SU-DHL-6 (cell line): ENCODE measurements at regions not wholly inside any gene's neighbourhood (a gene's known extent, or its start where the extent isn't known, plus 50 kb on each side); places are given as distances from the start of the nearest gene placed in this dataset.

Source experiments
- H2AFZ ChIP-seq: fragments of 200-600 bp; sonication (generic); 2 replicates; pipeline ENCODE4 v1.6.1; 2014; ENCODE audit warnings: low read depth, mild to moderate bottlenecking, moderate library complexity, mixed read lengths, antibody characterized with exemption, low read length; ENCODE audit not compliant: severe bottlenecking
- H3F3A ChIP-seq: fragments of 200-600 bp; shearing (Covaris generic); 2 replicates; pipeline ENCODE4 v1.6.0; 2016; ENCODE audit warnings: antibody characterized with exemption, mild to moderate bottlenecking; ENCODE audit not compliant: insufficient read depth
- H3K27ac ChIP-seq: fragments of 200-600 bp; sonication (generic); 2 replicates; pipeline ENCODE4 v1.5.1; 2016; ENCODE audit warnings: low read depth, mild to moderate bottlenecking, low read length, moderate library complexity, mixed read lengths
- H3K27me3 ChIP-seq: fragments of 200-600 bp; sonication (generic), shearing (Covaris generic); 2 replicates; pipeline ENCODE4 v1.6.0; 2014; ENCODE audit warnings: mild to moderate bottlenecking, low read length
- H3K36me3 ChIP-seq: fragments of 200-600 bp; sonication (generic); 2 replicates; pipeline ENCODE4 v1.6.1; 2014; ENCODE audit warnings: mild to moderate bottlenecking, low read length, mixed read lengths
- H3K4me2 ChIP-seq: fragments of 300-600, 200-600 bp; shearing (Covaris generic), sonication (generic); 2 replicates; pipeline ENCODE4 v1.6.0; 2014; ENCODE audit warnings: low read length, low read depth, mild to moderate bottlenecking; ENCODE audit not compliant: poor library complexity, severe bottlenecking
- H3K4me3 ChIP-seq: fragments of 200-600 bp; sonication (generic); 2 replicates; pipeline ENCODE4 v1.5.1; 2014; ENCODE audit warnings: antibody characterized with exemption, low read length, mild to moderate bottlenecking, mixed read lengths; ENCODE audit not compliant: insufficient read depth, poor library complexity, severe bottlenecking
- H3K79me2 ChIP-seq: fragments of 200-600 bp; sonication (generic); 2 replicates; pipeline ENCODE4 v1.6.1; 2014; ENCODE audit warnings: mild to moderate bottlenecking, low read length, moderate library complexity; ENCODE audit not compliant: insufficient read depth
- H3K9ac ChIP-seq: fragments of 200-600 bp; sonication (generic); 2 replicates; pipeline ENCODE4 v1.7.0; 2014; ENCODE audit warnings: mild to moderate bottlenecking, low read length
- H3K9me2 ChIP-seq: fragments of 200-600 bp; sonication (generic); replicated peaks from 2 replicates; pipeline ENCODE4 v1.6.1; 2014; ENCODE audit warnings: low read length; ENCODE audit not compliant: insufficient read depth
- H3K9me3 ChIP-seq: fragments of 200-600 bp; sonication (generic); 2 replicates; pipeline ENCODE4 v1.6.1; 2014; ENCODE audit warnings: low read length, mixed read lengths; ENCODE audit not compliant: insufficient read depth
- H4K20me1 ChIP-seq: fragments of 200-600 bp; sonication (generic); 2 replicates; pipeline ENCODE4 v1.6.1; 2014; ENCODE audit warnings: low read depth, mild to moderate bottlenecking, antibody characterized with exemption, low read length, moderate library complexity, mixed read lengths
- EZH2phosphoT487 ChIP-seq: fragments of 200-600 bp; sonication (generic), shearing (Covaris generic); conservative IDR thresholded peaks from 2 replicates; pipeline ENCODE4 v1.6.1; 2018; ENCODE audit warnings: mild to moderate bottlenecking, antibody characterized with exemption, low read length, moderate library complexity, mixed read lengths
- TF ChIP-seq, protein P1 (sequence below): fragments of 200-600 bp; sonication (generic); IDR thresholded peaks from one replicate; pipeline ENCODE4 v1.5.1; 2017; ENCODE audit warnings: antibody characterized with exemption, mild to moderate bottlenecking, low read length, moderate library complexity; ENCODE audit not compliant: insufficient read depth, poor library complexity, severe bottlenecking

DNA sequence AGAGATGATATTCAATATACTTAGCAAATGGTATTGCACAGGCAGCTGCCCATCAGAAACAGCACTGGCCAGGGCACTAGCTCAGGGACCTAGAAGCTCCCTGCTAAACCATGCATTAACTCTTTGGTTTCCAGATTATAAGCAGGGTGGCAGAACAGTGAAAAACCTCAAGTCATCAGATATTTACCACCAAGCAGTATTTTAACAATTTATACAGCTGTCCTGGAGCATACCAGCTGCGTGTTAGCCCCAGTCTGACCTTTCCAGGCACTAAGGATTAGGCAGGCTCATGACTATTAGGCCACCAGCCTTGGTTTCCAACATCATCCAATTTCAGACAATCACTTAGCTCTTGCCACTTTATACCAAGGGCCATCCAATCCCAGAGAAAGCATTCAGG, 326.5 kb downstream of the CAAP1 start:
- no peak overlapping the region for H3K9ac ChIP-seq
- no peak for TF ChIP-seq EZH2phosphoT487
- TF ChIP-seq, protein P1, sequence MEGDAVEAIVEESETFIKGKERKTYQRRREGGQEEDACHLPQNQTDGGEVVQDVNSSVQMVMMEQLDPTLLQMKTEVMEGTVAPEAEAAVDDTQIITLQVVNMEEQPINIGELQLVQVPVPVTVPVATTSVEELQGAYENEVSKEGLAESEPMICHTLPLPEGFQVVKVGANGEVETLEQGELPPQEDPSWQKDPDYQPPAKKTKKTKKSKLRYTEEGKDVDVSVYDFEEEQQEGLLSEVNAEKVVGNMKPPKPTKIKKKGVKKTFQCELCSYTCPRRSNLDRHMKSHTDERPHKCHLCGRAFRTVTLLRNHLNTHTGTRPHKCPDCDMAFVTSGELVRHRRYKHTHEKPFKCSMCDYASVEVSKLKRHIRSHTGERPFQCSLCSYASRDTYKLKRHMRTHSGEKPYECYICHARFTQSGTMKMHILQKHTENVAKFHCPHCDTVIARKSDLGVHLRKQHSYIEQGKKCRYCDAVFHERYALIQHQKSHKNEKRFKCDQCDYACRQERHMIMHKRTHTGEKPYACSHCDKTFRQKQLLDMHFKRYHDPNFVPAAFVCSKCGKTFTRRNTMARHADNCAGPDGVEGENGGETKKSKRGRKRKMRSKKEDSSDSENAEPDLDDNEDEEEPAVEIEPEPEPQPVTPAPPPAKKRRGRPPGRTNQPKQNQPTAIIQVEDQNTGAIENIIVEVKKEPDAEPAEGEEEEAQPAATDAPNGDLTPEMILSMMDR: no peak

DNA sequence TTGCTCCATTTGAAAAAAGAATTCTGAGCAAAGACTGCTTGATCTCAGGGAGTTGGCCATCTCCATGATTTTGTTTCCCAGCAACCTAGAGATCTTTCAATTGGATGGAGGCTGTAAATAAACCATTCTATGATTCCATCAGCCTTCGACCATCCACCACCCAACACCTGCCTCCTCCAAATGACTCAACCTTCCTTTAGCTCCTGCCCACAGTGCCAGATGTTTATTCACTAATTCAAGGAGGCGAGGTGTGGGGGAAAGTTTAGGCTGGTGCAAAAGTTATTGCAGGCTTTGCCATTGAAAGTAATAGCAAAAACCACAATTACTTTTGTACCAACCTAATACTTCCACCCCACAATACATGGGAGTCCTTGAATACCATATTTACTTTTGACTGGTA, 327.5 kb downstream of the CAAP1 start:
- Histone ChIP-seq H3K36me3 (no peaks in the 10 kb centered on the region), H3K9me3 (no peaks in the 10 kb centered on the region), H3K27ac (no peak overlapping the region), H3K79me2 (no peaks in the 10 kb centered on the region), H2AFZ (no peak overlapping the region), H3K27me3 (no peaks in the 10 kb centered on the region), H3F3A (no peaks in the 10 kb centered on the region), H4K20me1 (no peaks in the 10 kb centered on the region), H3K9me2 (no peaks in the 10 kb centered on the region), H3K4me3 (no peak overlapping the region), H3K4me2 (no peak overlapping the region), H3K9ac (no peak overlapping the region)
- no peak for TF ChIP-seq EZH2phosphoT487
- TF ChIP-seq, protein P1: no peak

More for the DNA sequence above, 326.5 kb downstream of the CAAP1 start:
- Histone ChIP-seq H3K27ac (no peak overlapping the region), H3K36me3 (no peaks in the 10 kb centered on the region), H2AFZ (no peak overlapping the region), H3F3A (no peaks in the 10 kb centered on the region), H3K9me3 (no peaks in the 10 kb centered on the region), H3K4me3 (no peak overlapping the region), H3K79me2 (no peaks in the 10 kb centered on the region), H3K9me2 (no peaks in the 10 kb centered on the region), H3K27me3 (no peaks in the 10 kb centered on the region), H4K20me1 (no peaks in the 10 kb centered on the region), H3K4me2 (no peak overlapping the region)

DNA sequence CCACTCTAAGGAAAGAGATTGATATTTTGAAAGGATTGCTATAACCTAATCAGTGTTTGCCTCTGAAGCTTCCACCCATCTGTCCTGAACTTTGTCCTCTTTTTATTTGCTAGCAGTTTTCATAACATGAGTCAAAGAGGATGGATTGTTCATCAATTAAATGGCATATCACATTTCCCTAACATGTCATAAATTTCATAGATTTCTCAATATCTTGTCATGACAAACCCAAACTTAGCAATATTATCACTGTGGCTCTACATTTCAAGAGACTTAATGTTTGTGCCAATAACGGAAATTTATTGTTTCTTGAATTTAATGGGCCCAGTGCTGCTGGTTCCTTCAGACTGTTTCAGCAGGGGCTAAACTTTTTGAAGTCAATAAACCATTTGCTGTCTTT, 330.3 kb downstream of the CAAP1 start:
- TF ChIP-seq, protein P1: no peak
- TF ChIP-seq EZH2phosphoT487: no peak

More for the DNA sequence above, 330.3 kb downstream of the CAAP1 start:
- Histone ChIP-seq H3K9me3 (no peaks in the 10 kb centered on the region), H3K27ac (no peak overlapping the region), H3K9ac (no peak overlapping the region), H4K20me1 (no peaks in the 10 kb centered on the region), H3K4me3 (no peak overlapping the region), H3K36me3 (no peaks in the 10 kb centered on the region), H3K79me2 (no peaks in the 10 kb centered on the region), H3F3A (no peaks in the 10 kb centered on the region), H3K9me2 (no peaks in the 10 kb centered on the region), H3K4me2 (no peak overlapping the region), H3K27me3 (no peaks in the 10 kb centered on the region), H2AFZ (no peak overlapping the region)
